ENCODE measurements at regions not wholly inside any gene's neighbourhood (a gene's known extent, or its start where the extent isn't known, plus 50 kb on each side); places are given as distances from the start of the nearest gene placed in this dataset.

GRCh38 chr6:76881414-76881813 is 581.9 kb downstream of the HTR1B start:
- TF ChIP-seq POLR2A (IDR thresholded peaks at IDR 0.05) = no peak
- TF ChIP-seq, protein P1, sequence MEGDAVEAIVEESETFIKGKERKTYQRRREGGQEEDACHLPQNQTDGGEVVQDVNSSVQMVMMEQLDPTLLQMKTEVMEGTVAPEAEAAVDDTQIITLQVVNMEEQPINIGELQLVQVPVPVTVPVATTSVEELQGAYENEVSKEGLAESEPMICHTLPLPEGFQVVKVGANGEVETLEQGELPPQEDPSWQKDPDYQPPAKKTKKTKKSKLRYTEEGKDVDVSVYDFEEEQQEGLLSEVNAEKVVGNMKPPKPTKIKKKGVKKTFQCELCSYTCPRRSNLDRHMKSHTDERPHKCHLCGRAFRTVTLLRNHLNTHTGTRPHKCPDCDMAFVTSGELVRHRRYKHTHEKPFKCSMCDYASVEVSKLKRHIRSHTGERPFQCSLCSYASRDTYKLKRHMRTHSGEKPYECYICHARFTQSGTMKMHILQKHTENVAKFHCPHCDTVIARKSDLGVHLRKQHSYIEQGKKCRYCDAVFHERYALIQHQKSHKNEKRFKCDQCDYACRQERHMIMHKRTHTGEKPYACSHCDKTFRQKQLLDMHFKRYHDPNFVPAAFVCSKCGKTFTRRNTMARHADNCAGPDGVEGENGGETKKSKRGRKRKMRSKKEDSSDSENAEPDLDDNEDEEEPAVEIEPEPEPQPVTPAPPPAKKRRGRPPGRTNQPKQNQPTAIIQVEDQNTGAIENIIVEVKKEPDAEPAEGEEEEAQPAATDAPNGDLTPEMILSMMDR (IDR thresholded peaks at IDR 0.05) = no peak
